ENCODE measurements at regions not wholly inside any gene's neighbourhood (a gene's known extent, or its start where the extent isn't known, plus 50 kb on each side); places are given as distances from the start of the nearest gene placed in this dataset.

GRCh38 chr12:65728848-65729793 is 95.2 kb upstream of the HMGA2 start:
- TF ChIP-seq TEAD4 (IDR thresholded peaks at IDR 0.05), result peak; percentile 67
- TF ChIP-seq TAF1 (IDR thresholded peaks at IDR 0.05; ENCODE audit: low read depth), result peak; percentile 91
- TF ChIP-seq ZBTB7A (IDR thresholded peaks at IDR 0.05; ENCODE audit: low read depth), result peak; percentile 98
- TF ChIP-seq TCF12 (IDR thresholded peaks at IDR 0.05; ENCODE audit: low read depth), result peak; percentile 88
- TF ChIP-seq RAD21 (IDR thresholded peaks at IDR 0.05; ENCODE audit: low read depth), result no peak
- peak; percentile 20; the same call in 1 of the 2 replicates for TF ChIP-seq REST (IDR thresholded peaks at IDR 0.05; ENCODE audit: low read depth)
- no peak for TF ChIP-seq EGR1 (IDR thresholded peaks at IDR 0.05)
- peak; percentile 48; the same call in 1 of the 2 replicates for TF ChIP-seq YY1 (IDR thresholded peaks at IDR 0.05; ENCODE audit: low read depth)
- no peak for TF ChIP-seq CEBPB (IDR thresholded peaks at IDR 0.05)
- TF ChIP-seq NFIC (IDR thresholded peaks at IDR 0.05), result peak; percentile 74
- TF ChIP-seq FOXM1 (IDR thresholded peaks at IDR 0.05; ENCODE audit: borderline replicate concordance, low read depth), result peak; percentile 78
- 0 out of 2 replicates have a peak, but pooled peaks have one; percentile 7 for TF ChIP-seq USF1 (IDR thresholded peaks at IDR 0.05)
- peak; percentile 92 for TF ChIP-seq EP300 (IDR thresholded peaks at IDR 0.05; ENCODE audit: borderline replicate concordance)
- 0 out of 2 replicates have a peak, but pooled peaks have one; percentile 16 for TF ChIP-seq CREB1 (IDR thresholded peaks at IDR 0.05; ENCODE audit: low read depth)
- TF ChIP-seq MAX (IDR thresholded peaks at IDR 0.05), result peak; percentile 75

- TF ChIP-seq TEAD4 (IDR thresholded peaks at IDR 0.05) (no peak), EGR1 (IDR thresholded peaks at IDR 0.05) (no peak), MAX (IDR thresholded peaks at IDR 0.05) (no peak), USF1 (IDR thresholded peaks at IDR 0.05) (no peak), REST (IDR thresholded peaks at IDR 0.05; ENCODE audit: low read depth) (no peak), CEBPB (IDR thresholded peaks at IDR 0.05) (no peak), TAF1 (IDR thresholded peaks at IDR 0.05; ENCODE audit: low read depth) (no peak), YY1 (IDR thresholded peaks at IDR 0.05; ENCODE audit: low read depth) (no peak), CREB1 (IDR thresholded peaks at IDR 0.05; ENCODE audit: low read depth) (no peak), FOXM1 (IDR thresholded peaks at IDR 0.05; ENCODE audit: borderline replicate concordance, low read depth) (no peak), TCF12 (IDR thresholded peaks at IDR 0.05; ENCODE audit: low read depth) (no peak), NFIC (IDR thresholded peaks at IDR 0.05) (no peak), RAD21 (IDR thresholded peaks at IDR 0.05; ENCODE audit: low read depth) (no peak), EP300 (IDR thresholded peaks at IDR 0.05; ENCODE audit: borderline replicate concordance) (no peak), ZBTB7A (IDR thresholded peaks at IDR 0.05; ENCODE audit: low read depth) (no peak)
Measured at GRCh38 chr12:65731771-65732170, 92.5 kb upstream of the HMGA2 start.

- TF ChIP-seq USF1 (IDR thresholded peaks at IDR 0.05), result no peak
- no peak for TF ChIP-seq CEBPB (IDR thresholded peaks at IDR 0.05)
- no peak for TF ChIP-seq REST (IDR thresholded peaks at IDR 0.05; ENCODE audit: low read depth)
- no peak for TF ChIP-seq EGR1 (IDR thresholded peaks at IDR 0.05)
- no peak for TF ChIP-seq EP300 (IDR thresholded peaks at IDR 0.05; ENCODE audit: borderline replicate concordance)
- no peak for TF ChIP-seq ZBTB7A (IDR thresholded peaks at IDR 0.05; ENCODE audit: low read depth)
- no peak for TF ChIP-seq FOXM1 (IDR thresholded peaks at IDR 0.05; ENCODE audit: borderline replicate concordance, low read depth)
- TF ChIP-seq MAX (IDR thresholded peaks at IDR 0.05), result no peak
- no peak for TF ChIP-seq TCF12 (IDR thresholded peaks at IDR 0.05; ENCODE audit: low read depth)
- TF ChIP-seq CREB1 (IDR thresholded peaks at IDR 0.05; ENCODE audit: low read depth), result no peak
- TF ChIP-seq NFIC (IDR thresholded peaks at IDR 0.05), result no peak
- TF ChIP-seq YY1 (IDR thresholded peaks at IDR 0.05; ENCODE audit: low read depth), result no peak
- TF ChIP-seq TEAD4 (IDR thresholded peaks at IDR 0.05), result no peak
- no peak for TF ChIP-seq TAF1 (IDR thresholded peaks at IDR 0.05; ENCODE audit: low read depth)
Measured at GRCh38 chr12:65734226-65734625, 90.1 kb upstream of the HMGA2 start.

Measured in Ishikawa (cell line).